LNCaP clone FGC (cell line): ENCODE measurements at regions not wholly inside any gene's neighbourhood (a gene's known extent, or its start where the extent isn't known, plus 50 kb on each side); places are given as distances from the start of the nearest gene placed in this dataset.

Source experiments
- DNase-seq: peaks from one replicate; pipeline ENCODE4 v3.0.0-alpha.2; 2011; ENCODE audit warnings: low read depth
- H3K4me3 ChIP-seq: 2 replicates; pipeline ENCODE4 v1.5.1; 2011; ENCODE audit warnings: mild to moderate bottlenecking, low read depth, low read length, control low read depth
- CTCF ChIP-seq: IDR thresholded peaks from 2 replicates; pipeline ENCODE4 v1.5.1; 2012; ENCODE audit warnings: mild to moderate bottlenecking; ENCODE audit not compliant: control insufficient read depth, insufficient read depth; ENCODE audit errors: extremely low read depth

GRCh38 chr9:107710953-107711352, 221.4 kb upstream of the KLF4 start:
- H3K4me3 ChIP-seq = no peak overlapping the region
- DNase-seq = no peak
- no peak for TF ChIP-seq CTCF

- H3K4me3 ChIP-seq = no peak overlapping the region
- no peak for TF ChIP-seq CTCF
- DNase-seq = no peak
Observed at GRCh38 chr9:107710546-107710945, 221.0 kb upstream of the KLF4 start.

GRCh38 chr9:107708791-107709190, 219.2 kb upstream of the KLF4 start:
- no peak overlapping the region for H3K4me3 ChIP-seq
- no peak for TF ChIP-seq CTCF
- DNase-seq = no peak

- DNase-seq = no peak
- no peak for TF ChIP-seq CTCF
- no peak overlapping the region for H3K4me3 ChIP-seq
Observed at GRCh38 chr9:107707915-107708441, 218.4 kb upstream of the KLF4 start.

- no peak for TF ChIP-seq CTCF
- DNase-seq = no peak
- no peak overlapping the region for H3K4me3 ChIP-seq
Observed at GRCh38 chr9:107707428-107707837, 217.9 kb upstream of the KLF4 start.

GRCh38 chr9:107706701-107707427, 217.3 kb upstream of the KLF4 start:
- no peak overlapping the region for H3K4me3 ChIP-seq
- no peak for DNase-seq
- no peak for TF ChIP-seq CTCF

- no peak for DNase-seq
- TF ChIP-seq CTCF = no peak
- no peak overlapping the region for H3K4me3 ChIP-seq
Observed at GRCh38 chr9:107705521-107705920, 216.0 kb upstream of the KLF4 start.
